WTC11 (cell line): ENCODE measurements at regions not wholly inside any gene's neighbourhood (a gene's known extent, or its start where the extent isn't known, plus 50 kb on each side); places are given as distances from the start of the nearest gene placed in this dataset.

Source experiments
- ATAC-seq: fragments of 200-7000 bp; cut with Tn5 transposase; 2 replicates; pipeline ENCODE4 v1.10.0; 2021; ENCODE audit warnings: mild to moderate bottlenecking, moderate library complexity
- CTCF ChIA-PET: fragments of 300-600 bp; sonication (Branson Sonifier 250); formaldehyde crosslinking; loops from one replicate; lab custom pipeline; 2021; ENCODE audit warnings: antibody characterized with exemption; lab: Charles Lee
- POLR2A ChIA-PET: fragments of 350-600 bp; sonication (Branson Sonifier 250); formaldehyde crosslinking; loops from one replicate; lab custom pipeline; 2021; ENCODE audit warnings: antibody characterized with exemption; lab: Charles Lee
- DNase-seq: peaks from one replicate; pipeline ENCODE4 v3.0.0; 2021; ENCODE audit warnings: low spot score
- H3K27ac Mint-ChIP-seq: 2 replicates; pipeline ENCODE4 v1.8.0; 2021; ENCODE audit warnings: mixed read lengths
- H3K27me3 Mint-ChIP-seq: 2 replicates; pipeline ENCODE4 v1.8.0; 2021; ENCODE audit warnings: low read depth, mild to moderate bottlenecking, moderate library complexity, mixed read lengths
- H3K36me3 Mint-ChIP-seq: 2 replicates; pipeline ENCODE4 v1.8.0; 2021; ENCODE audit warnings: mixed read lengths
- H3K4me1 Mint-ChIP-seq: 2 replicates; pipeline ENCODE4 v1.8.0; 2022; ENCODE audit warnings: mixed read lengths
- H3K4me3 Mint-ChIP-seq: 2 replicates; pipeline ENCODE4 v1.8.0; 2021; ENCODE audit warnings: mild to moderate bottlenecking, moderate library complexity, mixed read lengths
- H3K9me3 Mint-ChIP-seq: 2 replicates; pipeline ENCODE4 v1.8.0; 2021; ENCODE audit warnings: mixed read lengths
- AR ChIP-seq: fragments of 250-450 bp; sonication (Bioruptor Pico); IDR thresholded peaks from 2 replicates; pipeline ENCODE4 v1.9.0; 2021; ENCODE audit warnings: mild to moderate bottlenecking
- ATF1 ChIP-seq: sonication (generic); formaldehyde crosslinking; IDR thresholded peaks from 2 replicates; pipeline ENCODE4 v1.8.1; 2023; ENCODE audit warnings: mild to moderate bottlenecking, moderate library complexity, missing genetic modification reagents
- CBFB ChIP-seq: sonication (generic); formaldehyde crosslinking; IDR thresholded peaks from 2 replicates; pipeline ENCODE4 v1.8.1; 2022; ENCODE audit warnings: mild to moderate bottlenecking, low read depth, missing genetic modification reagents
- CREM ChIP-seq: sonication (generic); formaldehyde crosslinking; IDR thresholded peaks from 2 replicates; pipeline ENCODE4 v1.8.1; 2022; ENCODE audit warnings: mild to moderate bottlenecking, missing genetic modification reagents, moderate library complexity
- FOXK1 ChIP-seq: sonication (generic); formaldehyde crosslinking; IDR thresholded peaks from 2 replicates; pipeline ENCODE4 v1.8.0; 2022; ENCODE audit warnings: mild to moderate bottlenecking, moderate library complexity, missing genetic modification reagents
- MAX ChIP-seq: sonication (generic); formaldehyde crosslinking; IDR thresholded peaks from 2 replicates; pipeline ENCODE4 v1.8.0; 2022; ENCODE audit warnings: mild to moderate bottlenecking, missing genetic modification reagents
- NR1H2 ChIP-seq: sonication (generic); formaldehyde crosslinking; IDR thresholded peaks from 2 replicates; pipeline ENCODE4 v1.9.0; 2021; ENCODE audit warnings: mild to moderate bottlenecking, moderate library complexity, missing genetic modification reagents
- NR2C2 ChIP-seq: sonication (generic); formaldehyde crosslinking; IDR thresholded peaks from 2 replicates; pipeline ENCODE4 v1.8.0; 2022; ENCODE audit warnings: mild to moderate bottlenecking, missing genetic modification reagents
- SMAD4 ChIP-seq: sonication (generic); formaldehyde crosslinking; IDR thresholded peaks from 2 replicates; pipeline ENCODE4 v1.8.0; 2022; ENCODE audit warnings: mild to moderate bottlenecking, missing genetic modification reagents
- SP1 ChIP-seq: sonication (generic); formaldehyde crosslinking; conservative IDR thresholded peaks from 2 replicates; pipeline ENCODE4 v1.8.1; 2022; ENCODE audit warnings: missing genetic modification reagents
- TCF7 ChIP-seq: sonication (generic); formaldehyde crosslinking; IDR thresholded peaks from 2 replicates; pipeline ENCODE4 v1.8.0; 2022; ENCODE audit warnings: mild to moderate bottlenecking, low read depth, missing genetic modification reagents, moderate library complexity
- TEAD4 ChIP-seq: sonication (generic); formaldehyde crosslinking; IDR thresholded peaks from 2 replicates; pipeline ENCODE4 v1.8.0; 2022; ENCODE audit warnings: mild to moderate bottlenecking, missing genetic modification reagents
- TP53 ChIP-seq: sonication (generic); formaldehyde crosslinking; IDR thresholded peaks from 2 replicates; pipeline ENCODE4 v1.8.1; 2023; ENCODE audit warnings: mild to moderate bottlenecking, missing genetic modification reagents
- USF1 ChIP-seq: sonication (generic); formaldehyde crosslinking; IDR thresholded peaks from 2 replicates; pipeline ENCODE4 v1.8.0; 2022; ENCODE audit warnings: mild to moderate bottlenecking, missing genetic modification reagents
- ZNF396 ChIP-seq: fragments of 250-450 bp; sonication (Bioruptor Pico); IDR thresholded peaks from 2 replicates; pipeline ENCODE4 v1.8.0; 2021; ENCODE audit warnings: mild to moderate bottlenecking, moderate library complexity, borderline replicate concordance
- ZNF416 ChIP-seq: fragments of 250-450 bp; sonication (Bioruptor Pico); IDR thresholded peaks from 2 replicates; pipeline ENCODE4 v1.9.0; 2021; ENCODE audit warnings: mild to moderate bottlenecking, inconsistent platforms
- ZNF532 ChIP-seq: fragments of 250-450 bp; sonication (Bioruptor Pico); IDR thresholded peaks from 2 replicates; pipeline ENCODE4 v1.9.0; 2021; ENCODE audit warnings: mild to moderate bottlenecking, borderline replicate concordance
- TF ChIP-seq, protein P1 (sequence below): sonication (generic); formaldehyde crosslinking; IDR thresholded peaks from 2 replicates; pipeline ENCODE4 v1.8.1; 2023; ENCODE audit warnings: mild to moderate bottlenecking, missing genetic modification reagents, moderate library complexity
- TF ChIP-seq, protein P2 (sequence below): sonication (generic); formaldehyde crosslinking; IDR thresholded peaks from 2 replicates; pipeline ENCODE4 v1.8.0; 2023; ENCODE audit warnings: mild to moderate bottlenecking, missing genetic modification reagents
- TF ChIP-seq, protein P3 (sequence below): fragments of 250-450 bp; sonication (Bioruptor Pico); IDR thresholded peaks from 2 replicates; pipeline ENCODE4 v1.9.0; 2021; ENCODE audit warnings: mild to moderate bottlenecking

DNA sequence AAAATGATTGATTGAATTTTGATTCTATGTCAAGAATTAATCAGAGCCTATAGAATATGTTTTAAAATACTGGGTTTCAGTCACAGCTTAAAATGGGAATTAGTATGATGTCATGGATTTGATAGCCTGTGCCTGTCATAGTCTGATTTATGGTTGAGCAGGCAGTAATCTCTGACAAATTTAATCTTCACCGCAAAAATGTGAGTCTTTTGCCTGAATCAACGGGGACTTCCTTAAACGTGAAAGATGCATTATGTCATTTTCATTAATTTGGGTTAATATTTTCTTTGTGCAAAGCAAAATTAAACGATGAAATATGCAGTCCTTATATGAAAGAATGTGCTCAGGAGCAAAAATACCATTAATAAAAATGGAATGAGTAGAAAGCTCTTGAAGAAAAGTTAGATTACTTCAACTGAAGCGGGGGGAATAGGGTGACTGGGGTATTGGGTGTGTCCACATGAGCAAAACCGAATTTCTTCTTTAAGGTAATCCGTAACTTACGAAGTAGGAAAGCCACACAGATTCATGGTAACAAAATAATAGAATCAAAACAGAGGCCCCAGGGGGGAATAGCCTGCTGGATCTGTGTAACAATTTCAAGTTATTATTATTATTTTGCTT, 339.6 kb upstream of the NOX3 start (continued):
- no peak for TF ChIP-seq ZNF532 (CRISPR knock-in tag)
- no peak for TF ChIP-seq TCF7
- TF ChIP-seq, all 79 proteins: peak for 0

DNA sequence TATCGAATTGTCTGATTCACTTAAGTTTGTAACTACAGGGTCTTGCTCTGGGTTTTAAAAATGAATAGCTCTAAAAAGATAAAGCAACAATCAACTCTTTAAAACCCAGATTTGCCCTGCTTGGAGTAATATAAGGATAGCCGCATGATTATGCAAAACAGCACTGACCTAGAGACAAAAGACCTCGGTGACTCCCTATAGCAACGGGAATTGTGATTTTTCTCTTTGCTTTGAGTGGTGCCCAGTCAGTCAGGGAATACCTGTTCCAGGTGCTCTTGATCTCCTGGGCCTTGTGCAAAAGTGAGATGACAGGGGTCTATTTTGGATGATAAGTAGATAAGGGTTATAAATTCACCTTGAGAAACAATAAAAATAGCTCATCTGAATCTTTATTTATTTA, 336.3 kb upstream of the NOX3 start:
- Mint-ChIP-seq H3K9me3 (peaks cover 50% of the 10 kb centered on the region), H3K27me3 (no peaks in the 10 kb centered on the region), H3K4me1 (peaks cover 12% of the 10 kb centered on the region), H3K27ac (no peak overlapping the region), H3K4me3 (no peak overlapping the region), H3K36me3 (peaks cover 31% of the 10 kb centered on the region)
- DNase-seq (no peak), ATAC-seq (peak; percentile 53; the same call in 1 of the 2 replicates)
- ChIA-PET CTCF (interaction anchor here (0.6 kb wide), 1 partner anchor 918 kb away, joined by 3 read pairs; no protein-coding TSS in a partner anchor), POLR2A (no interaction called here)
- TF ChIP-seq, protein P1, sequence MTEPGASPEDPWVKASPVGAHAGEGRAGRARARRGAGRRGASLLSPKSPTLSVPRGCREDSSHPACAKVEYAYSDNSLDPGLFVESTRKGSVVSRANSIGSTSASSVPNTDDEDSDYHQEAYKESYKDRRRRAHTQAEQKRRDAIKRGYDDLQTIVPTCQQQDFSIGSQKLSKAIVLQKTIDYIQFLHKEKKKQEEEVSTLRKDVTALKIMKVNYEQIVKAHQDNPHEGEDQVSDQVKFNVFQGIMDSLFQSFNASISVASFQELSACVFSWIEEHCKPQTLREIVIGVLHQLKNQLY (CRISPR knock-in tag): no peak
- TF ChIP-seq CBFB (CRISPR knock-in tag) (no peak), AR (CRISPR knock-in tag) (no peak), TP53 (CRISPR knock-in tag) (no peak), ATF1 (CRISPR knock-in tag) (no peak), SP1 (no peak)
- TF ChIP-seq, protein P2, sequence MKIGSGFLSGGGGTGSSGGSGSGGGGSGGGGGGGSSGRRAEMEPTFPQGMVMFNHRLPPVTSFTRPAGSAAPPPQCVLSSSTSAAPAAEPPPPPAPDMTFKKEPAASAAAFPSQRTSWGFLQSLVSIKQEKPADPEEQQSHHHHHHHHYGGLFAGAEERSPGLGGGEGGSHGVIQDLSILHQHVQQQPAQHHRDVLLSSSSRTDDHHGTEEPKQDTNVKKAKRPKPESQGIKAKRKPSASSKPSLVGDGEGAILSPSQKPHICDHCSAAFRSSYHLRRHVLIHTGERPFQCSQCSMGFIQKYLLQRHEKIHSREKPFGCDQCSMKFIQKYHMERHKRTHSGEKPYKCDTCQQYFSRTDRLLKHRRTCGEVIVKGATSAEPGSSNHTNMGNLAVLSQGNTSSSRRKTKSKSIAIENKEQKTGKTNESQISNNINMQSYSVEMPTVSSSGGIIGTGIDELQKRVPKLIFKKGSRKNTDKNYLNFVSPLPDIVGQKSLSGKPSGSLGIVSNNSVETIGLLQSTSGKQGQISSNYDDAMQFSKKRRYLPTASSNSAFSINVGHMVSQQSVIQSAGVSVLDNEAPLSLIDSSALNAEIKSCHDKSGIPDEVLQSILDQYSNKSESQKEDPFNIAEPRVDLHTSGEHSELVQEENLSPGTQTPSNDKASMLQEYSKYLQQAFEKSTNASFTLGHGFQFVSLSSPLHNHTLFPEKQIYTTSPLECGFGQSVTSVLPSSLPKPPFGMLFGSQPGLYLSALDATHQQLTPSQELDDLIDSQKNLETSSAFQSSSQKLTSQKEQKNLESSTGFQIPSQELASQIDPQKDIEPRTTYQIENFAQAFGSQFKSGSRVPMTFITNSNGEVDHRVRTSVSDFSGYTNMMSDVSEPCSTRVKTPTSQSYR (CRISPR knock-in tag): no peak

GRCh38 chr6:155791186-155791585, 335.5 kb upstream of the NOX3 start:
- peaks cover 12% of the 10 kb centered on the region for H3K4me1 Mint-ChIP-seq
- POLR2A ChIA-PET: no interaction called here
- TF ChIP-seq USF1 (CRISPR knock-in tag): no peak
- TF ChIP-seq, protein P1 (CRISPR knock-in tag): no peak
- no peak for TF ChIP-seq NR1H2 (CRISPR knock-in tag)
- TF ChIP-seq SMAD4 (CRISPR knock-in tag): no peak
- no peak for TF ChIP-seq MAX (CRISPR knock-in tag)
- TF ChIP-seq FOXK1: no peak
- no peak for TF ChIP-seq CREM
- no peak for TF ChIP-seq NR2C2 (CRISPR knock-in tag)
- TF ChIP-seq, protein P3, sequence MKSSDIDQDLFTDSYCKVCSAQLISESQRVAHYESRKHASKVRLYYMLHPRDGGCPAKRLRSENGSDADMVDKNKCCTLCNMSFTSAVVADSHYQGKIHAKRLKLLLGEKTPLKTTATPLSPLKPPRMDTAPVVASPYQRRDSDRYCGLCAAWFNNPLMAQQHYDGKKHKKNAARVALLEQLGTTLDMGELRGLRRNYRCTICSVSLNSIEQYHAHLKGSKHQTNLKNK (CRISPR knock-in tag): no peak
- no peak for TF ChIP-seq ZNF396
- TF ChIP-seq ZNF416 (CRISPR knock-in tag): no peak
- no peak for TF ChIP-seq TEAD4 (CRISPR knock-in tag)
- TF ChIP-seq, all 79 proteins: peak for 0
- CTCF ChIA-PET: no interaction called here
- Mint-ChIP-seq H3K4me3 (no peak overlapping the region), H3K36me3 (peaks cover 35% of the 10 kb centered on the region), H3K9me3 (peaks cover 57% of the 10 kb centered on the region), H3K27ac (no peak overlapping the region), H3K27me3 (no peaks in the 10 kb centered on the region)
- DNase-seq: no peak
- no peak for ATAC-seq
